MM.1S (cell line): ENCODE measurements at regions not wholly inside any gene's neighbourhood (a gene's known extent, or its start where the extent isn't known, plus 50 kb on each side); places are given as distances from the start of the nearest gene placed in this dataset.

Source experiments
- DNase-seq: peaks from one replicate; pipeline ENCODE4 v3.0.0-alpha.2; 2015
- H2AFZ ChIP-seq: fragments of 300-600 bp; sonication (generic); 2 replicates; pipeline ENCODE4 v1.6.0; 2016; ENCODE audit warnings: antibody characterized with exemption, low read length
- H3F3A ChIP-seq: fragments of 300-600 bp; sonication (generic); 2 replicates; pipeline ENCODE4 v1.6.1; 2016; ENCODE audit warnings: mild to moderate bottlenecking, antibody characterized with exemption, low read length, moderate library complexity, mixed read lengths; ENCODE audit not compliant: insufficient read depth
- H3K27ac ChIP-seq: fragments of 300-600 bp; sonication (generic); 2 replicates; pipeline ENCODE4 v1.5.1; 2016; ENCODE audit warnings: mild to moderate bottlenecking, low read length
- H3K27me3 ChIP-seq: fragments of 300-600 bp; sonication (generic); replicated peaks from 2 replicates; pipeline ENCODE4 v1.6.0; 2016; ENCODE audit warnings: low read length; ENCODE audit not compliant: insufficient read depth
- H3K36me3 ChIP-seq: fragments of 300-600 bp; sonication (generic); replicated peaks from 2 replicates; pipeline ENCODE4 v1.6.1; 2016; ENCODE audit warnings: mild to moderate bottlenecking, low read length, mixed read lengths; ENCODE audit not compliant: insufficient read depth
- H3K4me1 ChIP-seq: fragments of 300-600 bp; sonication (generic); 2 replicates; pipeline ENCODE4 v1.6.1; 2016; ENCODE audit warnings: low read length, mixed read lengths
- H3K4me2 ChIP-seq: fragments of 300-600 bp; sonication (generic); 2 replicates; pipeline ENCODE4 v1.6.0; 2016; ENCODE audit warnings: low read depth, low read length
- H3K4me3 ChIP-seq: fragments of 300-600 bp; sonication (generic); 2 replicates; pipeline ENCODE4 v1.5.1; 2016; ENCODE audit warnings: low read length, mixed read lengths
- H3K79me2 ChIP-seq: fragments of 300-600 bp; sonication (generic); 2 replicates; pipeline ENCODE4 v1.6.1; 2016; ENCODE audit warnings: mixed run types, low read length, mixed read lengths
- H3K9ac ChIP-seq: fragments of 300-600 bp; sonication (generic); 2 replicates; pipeline ENCODE4 v1.6.1; 2016; ENCODE audit warnings: low read length, mixed read lengths
- H3K9me2 ChIP-seq: fragments of 300-600 bp; sonication (generic); replicated peaks from 2 replicates; pipeline ENCODE4 v1.6.1; 2016; ENCODE audit warnings: mild to moderate bottlenecking, low read length, mixed read lengths; ENCODE audit not compliant: insufficient read depth
- H3K9me3 ChIP-seq: fragments of 300-600 bp; sonication (generic); replicated peaks from 2 replicates; pipeline ENCODE4 v1.6.1; 2016; ENCODE audit warnings: mild to moderate bottlenecking, low read length, mixed read lengths; ENCODE audit not compliant: insufficient read depth
- H4K20me1 ChIP-seq: fragments of 300-600 bp; sonication (generic); 2 replicates; pipeline ENCODE4 v1.6.1; 2016; ENCODE audit warnings: mild to moderate bottlenecking, low read length, moderate library complexity, mixed read lengths; ENCODE audit not compliant: insufficient read depth
- EZH2 ChIP-seq: fragments of 300-600 bp; sonication (generic); optimal IDR thresholded peaks from 2 replicates; pipeline ENCODE3; 2017; ENCODE audit warnings: low read depth, mild to moderate bottlenecking, antibody characterized with exemption, low read length, mixed read lengths
- EZH2phosphoT487 ChIP-seq: fragments of 300-600 bp; sonication (generic); IDR thresholded peaks from 2 replicates; pipeline ENCODE4 v1.6.1; 2018; ENCODE audit warnings: antibody characterized with exemption, low read length
- TF ChIP-seq, protein P1 (sequence below): fragments of 300-600 bp; sonication (generic); IDR thresholded peaks from 2 replicates; pipeline ENCODE4 v1.5.1; 2016; ENCODE audit warnings: antibody characterized with exemption, low read length, mixed read lengths

DNA sequence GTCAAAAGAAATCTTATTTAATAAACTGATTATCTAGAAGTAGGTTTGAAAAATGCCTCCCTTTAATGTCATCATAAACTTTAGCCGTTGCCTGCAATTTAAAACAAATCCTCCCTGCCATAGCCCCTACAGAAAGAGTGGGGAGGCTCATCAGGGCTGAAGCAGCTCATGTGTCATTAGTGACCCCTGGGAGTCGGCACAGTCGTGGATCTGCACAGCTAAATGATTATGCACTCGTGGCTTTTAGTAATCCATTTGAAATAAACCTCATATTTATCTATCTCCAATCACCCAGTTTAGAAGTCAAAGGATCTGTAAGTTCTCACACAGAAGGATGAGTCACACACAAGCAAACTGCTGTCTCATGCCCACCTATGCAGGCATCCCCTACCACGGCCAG, 277.3 kb downstream of the SS18 start:
- Histone ChIP-seq H3K4me3 (no peak overlapping the region), H2AFZ (no peak overlapping the region), H3K9me3 (no peaks in the 10 kb centered on the region), H3K9ac (no peak overlapping the region), H3K4me1 (peaks cover 16% of the 10 kb centered on the region), H3K9me2 (no peaks in the 10 kb centered on the region), H3K4me2 (no peak overlapping the region), H3K27me3 (no peaks in the 10 kb centered on the region), H4K20me1 (no peaks in the 10 kb centered on the region), H3K36me3 (no peaks in the 10 kb centered on the region), H3K27ac (no peak overlapping the region), H3F3A (no peaks in the 10 kb centered on the region), H3K79me2 (no peaks in the 10 kb centered on the region)
- TF ChIP-seq, protein P1, sequence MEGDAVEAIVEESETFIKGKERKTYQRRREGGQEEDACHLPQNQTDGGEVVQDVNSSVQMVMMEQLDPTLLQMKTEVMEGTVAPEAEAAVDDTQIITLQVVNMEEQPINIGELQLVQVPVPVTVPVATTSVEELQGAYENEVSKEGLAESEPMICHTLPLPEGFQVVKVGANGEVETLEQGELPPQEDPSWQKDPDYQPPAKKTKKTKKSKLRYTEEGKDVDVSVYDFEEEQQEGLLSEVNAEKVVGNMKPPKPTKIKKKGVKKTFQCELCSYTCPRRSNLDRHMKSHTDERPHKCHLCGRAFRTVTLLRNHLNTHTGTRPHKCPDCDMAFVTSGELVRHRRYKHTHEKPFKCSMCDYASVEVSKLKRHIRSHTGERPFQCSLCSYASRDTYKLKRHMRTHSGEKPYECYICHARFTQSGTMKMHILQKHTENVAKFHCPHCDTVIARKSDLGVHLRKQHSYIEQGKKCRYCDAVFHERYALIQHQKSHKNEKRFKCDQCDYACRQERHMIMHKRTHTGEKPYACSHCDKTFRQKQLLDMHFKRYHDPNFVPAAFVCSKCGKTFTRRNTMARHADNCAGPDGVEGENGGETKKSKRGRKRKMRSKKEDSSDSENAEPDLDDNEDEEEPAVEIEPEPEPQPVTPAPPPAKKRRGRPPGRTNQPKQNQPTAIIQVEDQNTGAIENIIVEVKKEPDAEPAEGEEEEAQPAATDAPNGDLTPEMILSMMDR, result no peak
- TF ChIP-seq EZH2 (no peak), EZH2phosphoT487 (no peak)
- no peak for DNase-seq

DNA sequence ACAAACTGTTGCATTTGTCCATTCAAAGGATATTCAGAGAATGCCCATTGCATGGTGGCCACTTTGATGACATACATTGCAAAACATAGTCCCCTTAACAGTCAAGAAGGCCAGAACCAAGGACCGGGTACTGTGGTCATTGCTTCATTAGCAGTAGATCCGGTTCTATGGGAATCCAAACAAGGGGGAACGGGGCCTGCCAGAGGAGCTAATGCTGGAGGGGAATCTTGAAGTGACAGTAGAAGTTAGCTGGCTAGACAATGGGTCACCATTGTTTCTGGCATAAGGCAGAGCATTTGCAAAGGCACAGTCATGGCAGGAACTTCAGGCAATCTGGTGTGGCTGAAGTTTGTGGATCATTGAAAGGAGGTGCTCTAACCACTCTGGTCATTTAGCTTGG, 279.7 kb downstream of the SS18 start:
- no peaks in the 10 kb centered on the region for H3F3A ChIP-seq
- H3K36me3 ChIP-seq, result no peaks in the 10 kb centered on the region
- no peaks in the 10 kb centered on the region for H3K9me2 ChIP-seq
- DNase-seq, result no peak
- H4K20me1 ChIP-seq, result no peaks in the 10 kb centered on the region
- H3K4me1 ChIP-seq, result peaks cover 16% of the 10 kb centered on the region
- no peak overlapping the region for H3K27ac ChIP-seq
- no peaks in the 10 kb centered on the region for H3K79me2 ChIP-seq
- TF ChIP-seq EZH2phosphoT487, result no peak
- TF ChIP-seq EZH2, result no peak
- TF ChIP-seq, protein P1, result no peak
- H3K4me3 ChIP-seq, result no peak overlapping the region
- no peaks in the 10 kb centered on the region for H3K9me3 ChIP-seq
- no peak overlapping the region for H2AFZ ChIP-seq
- H3K9ac ChIP-seq, result no peak overlapping the region
- H3K27me3 ChIP-seq, result no peaks in the 10 kb centered on the region
- no peak overlapping the region for H3K4me2 ChIP-seq

DNA sequence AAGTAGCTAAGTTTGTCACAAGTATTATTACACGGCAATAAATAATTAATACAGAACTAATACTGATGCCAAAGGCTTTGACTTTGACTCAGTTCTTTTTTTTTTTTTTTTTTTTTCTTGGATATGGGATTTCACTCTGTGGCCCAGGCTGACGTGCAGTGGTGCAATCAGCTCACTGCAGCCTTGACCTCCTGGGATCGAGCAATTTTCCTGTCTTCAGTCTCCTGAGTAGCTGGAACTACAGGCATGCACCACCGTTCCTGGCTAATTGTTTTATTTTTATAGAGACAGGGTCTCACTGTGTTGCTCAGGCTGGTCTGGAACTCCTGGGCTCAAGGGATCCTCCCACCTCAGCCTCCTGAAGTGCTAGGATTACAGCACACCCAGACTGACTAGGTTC, 284.5 kb downstream of the SS18 start:
- no peaks in the 10 kb centered on the region for H3K27me3 ChIP-seq
- H3K9me3 ChIP-seq, result no peaks in the 10 kb centered on the region
- no peak overlapping the region for H3K27ac ChIP-seq
- no peaks in the 10 kb centered on the region for H3K9me2 ChIP-seq
- no peak for DNase-seq
- no peaks in the 10 kb centered on the region for H3K36me3 ChIP-seq
- H3K4me3 ChIP-seq, result no peak overlapping the region
- no peaks in the 10 kb centered on the region for H3K4me1 ChIP-seq
- no peaks in the 10 kb centered on the region for H3K79me2 ChIP-seq
- no peak overlapping the region for H2AFZ ChIP-seq
- TF ChIP-seq EZH2phosphoT487 (no peak), EZH2 (no peak)
- TF ChIP-seq, protein P1, result no peak
- H3F3A ChIP-seq, result no peaks in the 10 kb centered on the region
- H3K4me2 ChIP-seq, result no peak overlapping the region
- H3K9ac ChIP-seq, result no peak overlapping the region
- no peaks in the 10 kb centered on the region for H4K20me1 ChIP-seq
